Lower lobe of right lung (tissue), 2 donors: ENCODE measurements at regions not wholly inside any gene's neighbourhood (a gene's known extent, or its start where the extent isn't known, plus 50 kb on each side); places are given as distances from the start of the nearest gene placed in this dataset.
"Not testable (repeated sequence)": the region's sequence is repeated elsewhere in the genome, so short reads cannot be mapped to it uniquely, and the experiment has no call there.

ENCODE experiments used
- ATAC-seq, 2 donors: fragments of 200-7000 bp; cut with Tn5 transposase; one replicate each; pipeline ENCODE4 v1.9.1; 2020 to 2022; ENCODE audit warnings: mild to moderate bottlenecking in 2 of 2, moderate library complexity in 2 of 2
- DNase-seq: peaks from one replicate; pipeline ENCODE4 v3.0.0-alpha.2; 2020
- H3K27ac ChIP-seq: fragments of 200-600 bp; one replicate; pipeline ENCODE4 v1.8.0; 2022
- H3K27me3 ChIP-seq: fragments of 200-600 bp; one replicate; pipeline ENCODE4 v1.8.0; 2022; ENCODE audit warnings: low read depth
- H3K36me3 ChIP-seq: fragments of 200-600 bp; one replicate; pipeline ENCODE4 v1.8.0; 2022; ENCODE audit warnings: mild to moderate bottlenecking
- H3K4me1 ChIP-seq: fragments of 200-600 bp; one replicate; pipeline ENCODE4 v1.8.0; 2022
- H3K4me3 ChIP-seq: fragments of 200-600 bp; one replicate; pipeline ENCODE4 v1.8.0; 2022; ENCODE audit warnings: mild to moderate bottlenecking
- H3K9me3 ChIP-seq: fragments of 200-600 bp; one replicate; pipeline ENCODE4 v1.8.0; 2022
- CTCF ChIP-seq: fragments of 200-600 bp; IDR thresholded peaks from one replicate; pipeline ENCODE4 v1.8.0; 2022; ENCODE audit warnings: antibody characterized with exemption, mild to moderate bottlenecking
- intact Hi-C: fragments of 100-400 bp; cut with DNase I; formaldehyde crosslinking; loops from one replicate; pipeline ENCODE4 v1.11.0; 2022
- donor health status: DM: no; HTN: yes; CAD: no; lungs with severe emphysema.

- no peaks in the 10 kb centered on the region for H3K36me3 ChIP-seq
- no peak for ATAC-seq
- intact Hi-C loops, result no loop called here
- no peaks in the 10 kb centered on the region for H3K27me3 ChIP-seq
- H3K4me3 ChIP-seq, result no peak overlapping the region
- no peak for DNase-seq
- H3K9me3 ChIP-seq, result no peaks in the 10 kb centered on the region
- TF ChIP-seq CTCF, result no peak
- H3K27ac ChIP-seq, result no peak overlapping the region
- peaks cover 12% of the 10 kb centered on the region for H3K4me1 ChIP-seq
Observed at GRCh38 chr10:78339251-78339650, 305.6 kb downstream of the RPS24 start.

- intact Hi-C loops, result no loop called here
- no peak for ATAC-seq
- TF ChIP-seq CTCF, result no peak
Observed at GRCh38 chr10:78341953-78342614, 308.4 kb downstream of the RPS24 start.

GRCh38 chr10:78342827-78343653, 309.4 kb downstream of the RPS24 start:
- intact Hi-C loops, result no loop called here
- DNase-seq, result no peak

More at GRCh38 chr10:78341953-78342614, 308.4 kb downstream of the RPS24 start:
- Histone ChIP-seq H3K27me3 (no peaks in the 10 kb centered on the region), H3K27ac (no peak overlapping the region), H3K9me3 (no peaks in the 10 kb centered on the region), H3K4me1 (no peaks in the 10 kb centered on the region), H3K4me3 (no peak overlapping the region), H3K36me3 (no peaks in the 10 kb centered on the region)
- no peak for DNase-seq

GRCh38 chr10:78344257-78344656, 310.6 kb downstream of the RPS24 start:
- H3K36me3 ChIP-seq, H3K27me3 ChIP-seq, intact Hi-C loops, H3K27ac ChIP-seq, H3K9me3 ChIP-seq, ATAC-seq, H3K4me3 ChIP-seq, H3K4me1 ChIP-seq, DNase-seq: not testable (repeated sequence)

More at GRCh38 chr10:78342827-78343653, 309.4 kb downstream of the RPS24 start:
- Histone ChIP-seq H3K27me3 (no peaks in the 10 kb centered on the region), H3K36me3 (no peaks in the 10 kb centered on the region), H3K4me3 (no peak overlapping the region), H3K27ac (no peak overlapping the region), H3K4me1 (no peaks in the 10 kb centered on the region), H3K9me3 (no peaks in the 10 kb centered on the region)
- no peak for TF ChIP-seq CTCF
- ATAC-seq, result no peak

- H3K4me3 ChIP-seq, H3K4me1 ChIP-seq, ATAC-seq, H3K27me3 ChIP-seq, H3K36me3 ChIP-seq, DNase-seq, intact Hi-C loops, H3K9me3 ChIP-seq, H3K27ac ChIP-seq: not testable (repeated sequence)
Observed at GRCh38 chr10:78345515-78345914, 311.9 kb downstream of the RPS24 start.

- H3K9me3 ChIP-seq, result no peaks in the 10 kb centered on the region
- H3K27me3 ChIP-seq, result no peaks in the 10 kb centered on the region
- intact Hi-C loops, result no loop called here
- no peak for ATAC-seq
- no peaks in the 10 kb centered on the region for H3K36me3 ChIP-seq
- no peaks in the 10 kb centered on the region for H3K4me1 ChIP-seq
- H3K27ac ChIP-seq, result no peak overlapping the region
- H3K4me3 ChIP-seq, result no peak overlapping the region
- no peak for DNase-seq
- TF ChIP-seq CTCF, result no peak
Observed at GRCh38 chr10:78346721-78347120, 313.1 kb downstream of the RPS24 start.
